ENCODE measurements at regions not wholly inside any gene's neighbourhood (a gene's known extent, or its start where the extent isn't known, plus 50 kb on each side); places are given as distances from the start of the nearest gene placed in this dataset.

DNA sequence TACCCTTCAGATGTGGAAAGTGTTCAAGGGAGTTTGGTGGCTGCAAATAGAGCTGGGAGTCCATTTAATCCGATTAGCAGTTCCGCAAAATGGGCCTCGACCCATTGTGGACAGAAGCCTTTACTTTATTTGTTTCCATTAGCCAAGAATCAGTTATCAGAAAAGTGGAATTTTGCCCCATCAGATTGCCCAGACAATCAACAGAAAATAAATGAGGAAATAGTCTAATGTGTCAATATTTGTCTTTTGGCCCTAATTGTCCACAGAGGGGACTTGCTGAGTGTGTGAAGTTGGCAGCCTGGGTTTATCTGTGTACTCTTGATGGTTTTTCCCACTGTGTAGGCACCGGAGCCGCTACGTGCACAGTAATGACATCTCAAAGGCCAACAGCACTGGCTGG, 134.3 kb downstream of the LINC00237 start (continued):
- TF ChIP-seq RXRB (CRISPR knock-in tag; IDR thresholded peaks at IDR 0.05; ENCODE audit: borderline replicate concordance) = peak; percentile 31; the same call in 1 of the 2 replicates
- TF ChIP-seq, protein P1, sequence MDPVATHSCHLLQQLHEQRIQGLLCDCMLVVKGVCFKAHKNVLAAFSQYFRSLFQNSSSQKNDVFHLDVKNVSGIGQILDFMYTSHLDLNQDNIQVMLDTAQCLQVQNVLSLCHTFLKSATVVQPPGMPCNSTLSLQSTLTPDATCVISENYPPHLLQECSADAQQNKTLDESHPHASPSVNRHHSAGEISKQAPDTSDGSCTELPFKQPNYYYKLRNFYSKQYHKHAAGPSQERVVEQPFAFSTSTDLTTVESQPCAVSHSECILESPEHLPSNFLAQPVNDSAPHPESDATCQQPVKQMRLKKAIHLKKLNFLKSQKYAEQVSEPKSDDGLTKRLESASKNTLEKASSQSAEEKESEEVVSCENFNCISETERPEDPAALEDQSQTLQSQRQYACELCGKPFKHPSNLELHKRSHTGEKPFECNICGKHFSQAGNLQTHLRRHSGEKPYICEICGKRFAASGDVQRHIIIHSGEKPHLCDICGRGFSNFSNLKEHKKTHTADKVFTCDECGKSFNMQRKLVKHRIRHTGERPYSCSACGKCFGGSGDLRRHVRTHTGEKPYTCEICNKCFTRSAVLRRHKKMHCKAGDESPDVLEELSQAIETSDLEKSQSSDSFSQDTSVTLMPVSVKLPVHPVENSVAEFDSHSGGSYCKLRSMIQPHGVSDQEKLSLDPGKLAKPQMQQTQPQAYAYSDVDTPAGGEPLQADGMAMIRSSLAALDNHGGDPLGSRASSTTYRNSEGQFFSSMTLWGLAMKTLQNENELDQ (CRISPR knock-in tag; IDR thresholded peaks at IDR 0.05; ENCODE audit: borderline replicate concordance) = no peak
- TF ChIP-seq, protein P2, sequence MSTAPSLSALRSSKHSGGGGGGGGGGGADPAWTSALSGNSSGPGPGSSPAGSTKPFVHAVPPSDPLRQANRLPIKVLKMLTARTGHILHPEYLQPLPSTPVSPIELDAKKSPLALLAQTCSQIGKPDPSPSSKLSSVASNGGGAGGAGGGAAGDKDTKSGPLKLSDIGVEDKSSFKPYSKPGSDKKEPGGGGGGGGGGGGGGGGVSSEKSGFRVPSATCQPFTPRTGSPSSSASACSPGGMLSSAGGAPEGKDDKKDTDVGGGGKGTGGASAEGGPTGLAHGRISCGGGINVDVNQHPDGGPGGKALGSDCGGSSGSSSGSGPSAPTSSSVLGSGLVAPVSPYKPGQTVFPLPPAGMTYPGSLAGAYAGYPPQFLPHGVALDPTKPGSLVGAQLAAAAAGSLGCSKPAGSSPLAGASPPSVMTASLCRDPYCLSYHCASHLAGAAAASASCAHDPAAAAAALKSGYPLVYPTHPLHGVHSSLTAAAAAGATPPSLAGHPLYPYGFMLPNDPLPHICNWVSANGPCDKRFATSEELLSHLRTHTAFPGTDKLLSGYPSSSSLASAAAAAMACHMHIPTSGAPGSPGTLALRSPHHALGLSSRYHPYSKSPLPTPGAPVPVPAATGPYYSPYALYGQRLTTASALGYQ (CRISPR knock-in tag; IDR thresholded peaks at IDR 0.05) = 0 out of 2 replicates have a peak, but pooled peaks have one; percentile 35
- TF ChIP-seq NR2F6 (IDR thresholded peaks at IDR 0.05) = peak; percentile 71
- peak; percentile 60; the same call in 1 of the 2 replicates for TF ChIP-seq NR2F6 (CRISPR knock-in tag; IDR thresholded peaks at IDR 0.05)
- TF ChIP-seq SOX6 (IDR thresholded peaks at IDR 0.05) = no peak
- TF ChIP-seq SOX6 (CRISPR knock-in tag; IDR thresholded peaks at IDR 0.05) = peak; percentile 80
- no peak for TF ChIP-seq KLF15 (CRISPR knock-in tag; IDR thresholded peaks at IDR 0.05; ENCODE audit: borderline replicate concordance)
- no peak for TF ChIP-seq GATAD1 (CRISPR knock-in tag; IDR thresholded peaks at IDR 0.05)
- TF ChIP-seq HDAC1 (CRISPR knock-in tag; IDR thresholded peaks at IDR 0.05) = 0 out of 2 replicates have a peak, but pooled peaks have one; percentile 11
- TF ChIP-seq TBX3 (IDR thresholded peaks at IDR 0.05; ENCODE audit: borderline replicate concordance) = peak; percentile 81; the same call in 1 of the 2 replicates
- TF ChIP-seq, protein P3, sequence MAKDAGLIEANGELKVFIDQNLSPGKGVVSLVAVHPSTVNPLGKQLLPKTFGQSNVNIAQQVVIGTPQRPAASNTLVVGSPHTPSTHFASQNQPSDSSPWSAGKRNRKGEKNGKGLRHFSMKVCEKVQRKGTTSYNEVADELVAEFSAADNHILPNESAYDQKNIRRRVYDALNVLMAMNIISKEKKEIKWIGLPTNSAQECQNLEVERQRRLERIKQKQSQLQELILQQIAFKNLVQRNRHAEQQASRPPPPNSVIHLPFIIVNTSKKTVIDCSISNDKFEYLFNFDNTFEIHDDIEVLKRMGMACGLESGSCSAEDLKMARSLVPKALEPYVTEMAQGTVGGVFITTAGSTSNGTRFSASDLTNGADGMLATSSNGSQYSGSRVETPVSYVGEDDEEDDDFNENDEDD (CRISPR knock-in tag; IDR thresholded peaks at IDR 0.05; ENCODE audit: borderline replicate concordance) = no peak
- no peak for TF ChIP-seq FOXP1 (IDR thresholded peaks at IDR 0.05)
- peak; percentile 66; the same call in 1 of the 2 replicates for TF ChIP-seq FOXP1 (CRISPR knock-in tag; IDR thresholded peaks at IDR 0.05)
- TF ChIP-seq HHEX (CRISPR knock-in tag; IDR thresholded peaks at IDR 0.05) = peak; percentile 76
- TF ChIP-seq MIER3 (CRISPR knock-in tag; IDR thresholded peaks at IDR 0.05; ENCODE audit: borderline replicate concordance) = 0 out of 2 replicates have a peak, but pooled peaks have one; percentile 25
- TF ChIP-seq PITX1 (CRISPR knock-in tag; IDR thresholded peaks at IDR 0.05) = peak; percentile 37; the same call in 1 of the 2 replicates
- TF ChIP-seq, protein P4, sequence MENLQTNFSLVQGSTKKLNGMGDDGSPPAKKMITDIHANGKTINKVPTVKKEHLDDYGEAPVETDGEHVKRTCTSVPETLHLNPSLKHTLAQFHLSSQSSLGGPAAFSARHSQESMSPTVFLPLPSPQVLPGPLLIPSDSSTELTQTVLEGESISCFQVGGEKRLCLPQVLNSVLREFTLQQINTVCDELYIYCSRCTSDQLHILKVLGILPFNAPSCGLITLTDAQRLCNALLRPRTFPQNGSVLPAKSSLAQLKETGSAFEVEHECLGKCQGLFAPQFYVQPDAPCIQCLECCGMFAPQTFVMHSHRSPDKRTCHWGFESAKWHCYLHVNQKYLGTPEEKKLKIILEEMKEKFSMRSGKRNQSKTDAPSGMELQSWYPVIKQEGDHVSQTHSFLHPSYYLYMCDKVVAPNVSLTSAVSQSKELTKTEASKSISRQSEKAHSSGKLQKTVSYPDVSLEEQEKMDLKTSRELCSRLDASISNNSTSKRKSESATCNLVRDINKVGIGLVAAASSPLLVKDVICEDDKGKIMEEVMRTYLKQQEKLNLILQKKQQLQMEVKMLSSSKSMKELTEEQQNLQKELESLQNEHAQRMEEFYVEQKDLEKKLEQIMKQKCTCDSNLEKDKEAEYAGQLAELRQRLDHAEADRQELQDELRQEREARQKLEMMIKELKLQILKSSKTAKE (CRISPR knock-in tag; IDR thresholded peaks at IDR 0.05; ENCODE audit: borderline replicate concordance) = peak; percentile 69
- TF ChIP-seq ZNF598 (CRISPR knock-in tag; IDR thresholded peaks at IDR 0.05; ENCODE audit: borderline replicate concordance) = no peak
- TF ChIP-seq HDAC2 (CRISPR knock-in tag; IDR thresholded peaks at IDR 0.05) = peak; percentile 50
- TF ChIP-seq, protein P5, sequence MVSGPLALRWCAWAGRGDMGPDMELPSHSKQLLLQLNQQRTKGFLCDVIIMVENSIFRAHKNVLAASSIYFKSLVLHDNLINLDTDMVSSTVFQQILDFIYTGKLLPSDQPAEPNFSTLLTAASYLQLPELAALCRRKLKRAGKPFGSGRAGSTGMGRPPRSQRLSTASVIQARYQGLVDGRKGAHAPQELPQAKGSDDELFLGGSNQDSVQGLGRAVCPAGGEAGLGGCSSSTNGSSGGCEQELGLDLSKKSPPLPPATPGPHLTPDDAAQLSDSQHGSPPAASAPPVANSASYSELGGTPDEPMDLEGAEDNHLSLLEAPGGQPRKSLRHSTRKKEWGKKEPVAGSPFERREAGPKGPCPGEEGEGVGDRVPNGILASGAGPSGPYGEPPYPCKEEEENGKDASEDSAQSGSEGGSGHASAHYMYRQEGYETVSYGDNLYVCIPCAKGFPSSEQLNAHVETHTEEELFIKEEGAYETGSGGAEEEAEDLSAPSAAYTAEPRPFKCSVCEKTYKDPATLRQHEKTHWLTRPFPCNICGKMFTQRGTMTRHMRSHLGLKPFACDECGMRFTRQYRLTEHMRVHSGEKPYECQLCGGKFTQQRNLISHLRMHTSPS (CRISPR knock-in tag; IDR thresholded peaks at IDR 0.05; ENCODE audit: low read depth) = 0 out of 2 replicates have a peak, but pooled peaks have one; percentile 17
